GM19463 (cell line): ENCODE measurements at regions not wholly inside any gene's neighbourhood (a gene's known extent, or its start where the extent isn't known, plus 50 kb on each side); places are given as distances from the start of the nearest gene placed in this dataset.
"Not testable (repeated sequence)": the region's sequence is repeated elsewhere in the genome, so short reads cannot be mapped to it uniquely, and the experiment has no call there.

Experiments
- ATAC-seq: cut with Tn5 transposase; IDR thresholded peaks from one replicate; pipeline ENCODE4 v1.9.1; 2021; ENCODE audit warnings: mild to moderate bottlenecking, moderate library complexity; ENCODE audit not compliant: unreplicated experiment

GRCh38 chr15:91413142-91413541 lies 313.1 kb downstream of the SV2B start:
- ATAC-seq: no peak

GRCh38 chr15:91414124-91414523 lies 314.1 kb downstream of the SV2B start:
- ATAC-seq: no peak

- ATAC-seq: not testable (repeated sequence)
These were observed 315.2 kb downstream of the SV2B start for GRCh38 chr15:91415258-91415657.

- ATAC-seq: no peak
These were observed 320.6 kb downstream of the SV2B start for GRCh38 chr15:91420689-91421088.

- ATAC-seq: no peak
These were observed 322.7 kb downstream of the SV2B start for GRCh38 chr15:91422797-91423196.

- no peak for ATAC-seq
These were observed 323.9 kb downstream of the SV2B start for GRCh38 chr15:91424001-91424400.

- ATAC-seq: no peak
These were observed 326.4 kb downstream of the SV2B start for GRCh38 chr15:91426412-91426811.

- ATAC-seq: no peak
These were observed 329.9 kb downstream of the SV2B start for GRCh38 chr15:91429973-91430372.

- no peak for ATAC-seq
These were observed 331.1 kb downstream of the SV2B start for GRCh38 chr15:91431041-91431715.

GRCh38 chr15:91435113-91435512 lies 335.1 kb downstream of the SV2B start:
- ATAC-seq: no peak

GRCh38 chr15:91444656-91445055 lies 344.6 kb downstream of the SV2B start:
- ATAC-seq: no peak

GRCh38 chr15:91445695-91446228 lies 345.7 kb downstream of the SV2B start:
- no peak for ATAC-seq

- no peak for ATAC-seq
These were observed 348.1 kb downstream of the SV2B start for GRCh38 chr15:91447991-91448644.

- not testable (repeated sequence) for ATAC-seq
These were observed 353.3 kb downstream of the SV2B start for GRCh38 chr15:91453376-91453775.

- ATAC-seq: no peak
These were observed 356.2 kb downstream of the SV2B start for GRCh38 chr15:91456251-91456718.

GRCh38 chr15:91456921-91457320 lies 356.9 kb downstream of the SV2B start:
- no peak for ATAC-seq

GRCh38 chr15:91461377-91461776 lies 361.3 kb downstream of the SV2B start:
- ATAC-seq: no peak

GRCh38 chr15:91465086-91465485 lies 365.0 kb downstream of the SV2B start:
- ATAC-seq: no peak

- no peak for ATAC-seq
These were observed 365.6 kb downstream of the SV2B start for GRCh38 chr15:91465696-91466095.

GRCh38 chr15:91468871-91469580 lies 369.0 kb downstream of the SV2B start:
- no peak for ATAC-seq
